ENCODE measurements at regions not wholly inside any gene's neighbourhood (a gene's known extent, or its start where the extent isn't known, plus 50 kb on each side); places are given as distances from the start of the nearest gene placed in this dataset.

DNA sequence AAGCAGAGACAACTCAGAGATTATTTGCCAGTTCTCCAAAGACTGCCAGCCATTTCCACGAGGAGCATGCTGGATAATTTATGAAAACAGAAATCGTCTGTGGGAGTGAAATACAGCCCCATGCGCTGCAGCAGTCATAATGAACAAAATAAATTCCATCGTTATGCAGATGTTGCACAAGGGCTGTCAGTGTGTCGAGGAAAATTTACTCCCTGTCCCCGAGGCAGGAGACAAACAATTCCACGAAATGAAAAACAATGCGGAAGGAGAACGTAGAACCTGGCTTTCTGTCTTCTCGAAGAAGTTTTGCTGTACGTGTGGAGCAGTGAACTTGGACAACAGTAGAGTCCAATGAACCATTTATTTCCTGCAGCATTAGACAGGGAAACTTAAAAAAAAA lies 399.4 kb downstream of the CD83 start:
- TF ChIP-seq ZNF114 (CRISPR knock-in tag; IDR thresholded peaks at IDR 0.05): no peak
- Histone ChIP-seq H3K4me2 (no peak overlapping the region), H3K27ac (ENCODE audit: low read depth) (no peak overlapping the region), H3K36me3 (ENCODE audit: insufficient read depth) (no peaks in the 10 kb centered on the region), H3K27me3 (ENCODE audit: insufficient read depth) (no peaks in the 10 kb centered on the region), H3K4me1 (ENCODE audit: insufficient read depth) (peaks cover 3% of the 10 kb centered on the region; the same call in 1 of the 2 replicates), H3K79me2 (replicated peaks; ENCODE audit: insufficient read depth) (no peaks in the 10 kb centered on the region), H2AFZ (no peak overlapping the region), H3K9me2 (ENCODE audit: insufficient read depth) (peaks cover 20% of the 10 kb centered on the region), H4K20me1 (replicated peaks; ENCODE audit: insufficient read depth) (no peaks in the 10 kb centered on the region), H3F3A (replicated peaks; ENCODE audit: low read depth) (0 out of 2 replicates have a peak, but pooled peaks cover 3% of the 10 kb centered on the region), H3K4me3 (no peak overlapping the region)
- Mint-ChIP-seq H3K4me1 (peaks cover 9% of the 10 kb centered on the region; the same call in 2 of the 3 replicates), H3K36me3 (ENCODE audit: low read depth) (peaks cover 1% of the 10 kb centered on the region; the same call in 1 of the 3 replicates), H3K27me3 (ENCODE audit: insufficient read depth, low read depth, poor library complexity) (no peaks in the 10 kb centered on the region), H3K4me3 (no peak overlapping the region), H3K9me3 (peaks cover 4% of the 10 kb centered on the region; the same call in 1 of the 3 replicates), H3K27ac (no peak overlapping the region)
- ATAC-seq (no peak), DNase-seq (ENCODE audit: low spot score) (no peak)

DNA sequence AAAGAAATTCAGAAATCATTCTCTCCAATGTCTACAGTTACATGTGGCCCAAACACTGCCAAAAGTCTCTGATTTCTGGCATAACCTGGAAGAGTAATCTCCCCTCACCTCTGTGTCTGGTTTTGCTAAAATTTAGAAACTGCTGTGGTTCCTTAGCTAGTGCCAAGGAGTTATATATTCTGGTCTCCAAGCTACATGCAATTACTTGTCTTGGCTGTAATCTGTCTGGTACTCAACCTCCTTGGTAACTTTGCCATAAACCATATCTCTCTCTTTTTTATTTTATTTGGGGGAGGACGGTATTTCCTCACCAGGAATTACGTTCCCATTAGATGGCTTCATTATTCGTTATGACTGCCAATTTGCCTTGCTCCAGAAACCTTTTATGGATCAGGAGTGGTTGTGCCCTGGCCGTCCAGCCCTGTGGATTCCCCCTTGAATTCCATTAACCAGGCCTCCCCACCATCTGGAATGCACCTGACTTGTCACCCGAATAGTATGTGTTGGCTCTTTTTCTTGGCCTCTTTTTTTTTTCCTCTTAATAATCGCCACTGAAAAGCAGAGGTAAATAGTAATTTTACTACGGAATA lies 400.0 kb downstream of the CD83 start:
- DNase-seq (ENCODE audit: low spot score) (no peak), ATAC-seq (no peak)
- no peaks in the 10 kb centered on the region for H3K27me3 ChIP-seq (ENCODE audit: insufficient read depth)
- Mint-ChIP-seq H3K4me1 (peaks cover 9% of the 10 kb centered on the region; the same call in 2 of the 3 replicates), H3K36me3 (ENCODE audit: low read depth) (no peaks in the 10 kb centered on the region), H3K27me3 (ENCODE audit: insufficient read depth, low read depth, poor library complexity) (no peaks in the 10 kb centered on the region), H3K4me3 (no peak overlapping the region), H3K9me3 (0 out of 3 replicates have a peak, but pooled peaks cover 4% of the 10 kb centered on the region), H3K27ac (no peak overlapping the region)
- peaks cover 20% of the 10 kb centered on the region for H3K9me2 ChIP-seq (ENCODE audit: insufficient read depth)
- no peak overlapping the region for H3K27ac ChIP-seq (ENCODE audit: low read depth)
- peaks cover 3% of the 10 kb centered on the region; the same call in 1 of the 2 replicates for H3K4me1 ChIP-seq (ENCODE audit: insufficient read depth)
- no peaks in the 10 kb centered on the region for H4K20me1 ChIP-seq (replicated peaks; ENCODE audit: insufficient read depth)
- no peaks in the 10 kb centered on the region for H3K36me3 ChIP-seq (ENCODE audit: insufficient read depth)
- 0 out of 2 replicates have a peak, but pooled peaks cover 3% of the 10 kb centered on the region for H3F3A ChIP-seq (replicated peaks; ENCODE audit: low read depth)
- no peak overlapping the region for H3K4me3 ChIP-seq
- TF ChIP-seq, protein P1, sequence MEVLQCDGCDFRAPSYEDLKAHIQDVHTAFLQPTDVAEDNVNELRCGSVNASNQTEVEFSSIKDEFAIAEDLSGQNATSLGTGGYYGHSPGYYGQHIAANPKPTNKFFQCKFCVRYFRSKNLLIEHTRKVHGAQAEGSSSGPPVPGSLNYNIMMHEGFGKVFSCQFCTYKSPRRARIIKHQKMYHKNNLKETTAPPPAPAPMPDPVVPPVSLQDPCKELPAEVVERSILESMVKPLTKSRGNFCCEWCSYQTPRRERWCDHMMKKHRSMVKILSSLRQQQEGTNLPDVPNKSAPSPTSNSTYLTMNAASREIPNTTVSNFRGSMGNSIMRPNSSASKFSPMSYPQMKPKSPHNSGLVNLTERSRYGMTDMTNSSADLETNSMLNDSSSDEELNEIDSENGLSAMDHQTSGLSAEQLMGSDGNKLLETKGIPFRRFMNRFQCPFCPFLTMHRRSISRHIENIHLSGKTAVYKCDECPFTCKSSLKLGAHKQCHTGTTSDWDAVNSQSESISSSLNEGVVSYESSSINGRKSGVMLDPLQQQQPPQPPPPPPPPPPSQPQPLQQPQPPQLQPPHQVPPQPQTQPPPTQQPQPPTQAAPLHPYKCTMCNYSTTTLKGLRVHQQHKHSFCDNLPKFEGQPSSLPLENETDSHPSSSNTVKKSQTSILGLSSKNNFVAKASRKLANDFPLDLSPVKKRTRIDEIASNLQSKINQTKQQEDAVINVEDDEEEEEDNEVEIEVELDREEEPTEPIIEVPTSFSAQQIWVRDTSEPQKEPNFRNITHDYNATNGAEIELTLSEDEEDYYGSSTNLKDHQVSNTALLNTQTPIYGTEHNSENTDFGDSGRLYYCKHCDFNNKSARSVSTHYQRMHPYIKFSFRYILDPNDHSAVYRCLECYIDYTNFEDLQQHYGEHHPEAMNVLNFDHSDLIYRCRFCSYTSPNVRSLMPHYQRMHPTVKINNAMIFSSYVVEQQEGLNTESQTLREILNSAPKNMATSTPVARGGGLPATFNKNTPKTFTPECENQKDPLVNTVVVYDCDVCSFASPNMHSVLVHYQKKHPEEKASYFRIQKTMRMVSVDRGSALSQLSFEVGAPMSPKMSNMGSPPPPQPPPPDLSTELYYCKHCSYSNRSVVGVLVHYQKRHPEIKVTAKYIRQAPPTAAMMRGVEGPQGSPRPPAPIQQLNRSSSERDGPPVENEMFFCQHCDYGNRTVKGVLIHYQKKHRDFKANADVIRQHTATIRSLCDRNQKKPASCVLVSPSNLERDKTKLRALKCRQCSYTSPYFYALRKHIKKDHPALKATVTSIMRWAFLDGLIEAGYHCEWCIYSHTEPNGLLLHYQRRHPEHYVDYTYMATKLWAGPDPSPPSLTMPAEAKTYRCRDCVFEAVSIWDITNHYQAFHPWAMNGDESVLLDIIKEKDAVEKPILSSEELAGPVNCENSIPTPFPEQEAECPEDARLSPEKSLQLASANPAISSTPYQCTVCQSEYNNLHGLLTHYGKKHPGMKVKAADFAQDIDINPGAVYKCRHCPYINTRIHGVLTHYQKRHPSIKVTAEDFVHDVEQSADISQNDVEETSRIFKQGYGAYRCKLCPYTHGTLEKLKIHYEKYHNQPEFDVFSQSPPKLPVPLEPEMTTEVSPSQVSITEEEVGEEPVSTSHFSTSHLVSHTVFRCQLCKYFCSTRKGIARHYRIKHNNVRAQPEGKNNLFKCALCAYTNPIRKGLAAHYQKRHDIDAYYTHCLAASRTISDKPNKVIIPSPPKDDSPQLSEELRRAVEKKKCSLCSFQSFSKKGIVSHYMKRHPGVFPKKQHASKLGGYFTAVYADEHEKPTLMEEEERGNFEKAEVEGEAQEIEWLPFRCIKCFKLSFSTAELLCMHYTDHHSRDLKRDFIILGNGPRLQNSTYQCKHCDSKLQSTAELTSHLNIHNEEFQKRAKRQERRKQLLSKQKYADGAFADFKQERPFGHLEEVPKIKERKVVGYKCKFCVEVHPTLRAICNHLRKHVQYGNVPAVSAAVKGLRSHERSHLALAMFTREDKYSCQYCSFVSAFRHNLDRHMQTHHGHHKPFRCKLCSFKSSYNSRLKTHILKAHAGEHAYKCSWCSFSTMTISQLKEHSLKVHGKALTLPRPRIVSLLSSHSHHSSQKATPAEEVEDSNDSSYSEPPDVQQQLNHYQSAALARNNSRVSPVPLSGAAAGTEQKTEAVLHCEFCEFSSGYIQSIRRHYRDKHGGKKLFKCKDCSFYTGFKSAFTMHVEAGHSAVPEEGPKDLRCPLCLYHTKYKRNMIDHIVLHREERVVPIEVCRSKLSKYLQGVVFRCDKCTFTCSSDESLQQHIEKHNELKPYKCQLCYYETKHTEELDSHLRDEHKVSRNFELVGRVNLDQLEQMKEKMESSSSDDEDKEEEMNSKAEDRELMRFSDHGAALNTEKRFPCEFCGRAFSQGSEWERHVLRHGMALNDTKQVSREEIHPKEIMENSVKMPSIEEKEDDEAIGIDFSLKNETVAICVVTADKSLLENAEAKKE (CRISPR knock-in tag; IDR thresholded peaks at IDR 0.05): no peak
- TF ChIP-seq POLR2AphosphoS5 (IDR thresholded peaks at IDR 0.05; ENCODE audit: low read depth): no peak
- TF ChIP-seq, protein P2, sequence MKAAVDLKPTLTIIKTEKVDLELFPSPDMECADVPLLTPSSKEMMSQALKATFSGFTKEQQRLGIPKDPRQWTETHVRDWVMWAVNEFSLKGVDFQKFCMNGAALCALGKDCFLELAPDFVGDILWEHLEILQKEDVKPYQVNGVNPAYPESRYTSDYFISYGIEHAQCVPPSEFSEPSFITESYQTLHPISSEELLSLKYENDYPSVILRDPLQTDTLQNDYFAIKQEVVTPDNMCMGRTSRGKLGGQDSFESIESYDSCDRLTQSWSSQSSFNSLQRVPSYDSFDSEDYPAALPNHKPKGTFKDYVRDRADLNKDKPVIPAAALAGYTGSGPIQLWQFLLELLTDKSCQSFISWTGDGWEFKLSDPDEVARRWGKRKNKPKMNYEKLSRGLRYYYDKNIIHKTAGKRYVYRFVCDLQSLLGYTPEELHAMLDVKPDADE (IDR thresholded peaks at IDR 0.05): no peak
- TF ChIP-seq STAT1 (IDR thresholded peaks at IDR 0.05; ENCODE audit: unreplicated experiment): no peak
- TF ChIP-seq NANOG (IDR thresholded peaks at IDR 0.05; ENCODE audit: borderline replicate concordance): no peak
- TF ChIP-seq ZNF331 (CRISPR knock-in tag; IDR thresholded peaks at IDR 0.05; ENCODE audit: low read depth): no peak
- no peak for TF ChIP-seq ZNF114 (CRISPR knock-in tag; IDR thresholded peaks at IDR 0.05)
- TF ChIP-seq, protein P3, sequence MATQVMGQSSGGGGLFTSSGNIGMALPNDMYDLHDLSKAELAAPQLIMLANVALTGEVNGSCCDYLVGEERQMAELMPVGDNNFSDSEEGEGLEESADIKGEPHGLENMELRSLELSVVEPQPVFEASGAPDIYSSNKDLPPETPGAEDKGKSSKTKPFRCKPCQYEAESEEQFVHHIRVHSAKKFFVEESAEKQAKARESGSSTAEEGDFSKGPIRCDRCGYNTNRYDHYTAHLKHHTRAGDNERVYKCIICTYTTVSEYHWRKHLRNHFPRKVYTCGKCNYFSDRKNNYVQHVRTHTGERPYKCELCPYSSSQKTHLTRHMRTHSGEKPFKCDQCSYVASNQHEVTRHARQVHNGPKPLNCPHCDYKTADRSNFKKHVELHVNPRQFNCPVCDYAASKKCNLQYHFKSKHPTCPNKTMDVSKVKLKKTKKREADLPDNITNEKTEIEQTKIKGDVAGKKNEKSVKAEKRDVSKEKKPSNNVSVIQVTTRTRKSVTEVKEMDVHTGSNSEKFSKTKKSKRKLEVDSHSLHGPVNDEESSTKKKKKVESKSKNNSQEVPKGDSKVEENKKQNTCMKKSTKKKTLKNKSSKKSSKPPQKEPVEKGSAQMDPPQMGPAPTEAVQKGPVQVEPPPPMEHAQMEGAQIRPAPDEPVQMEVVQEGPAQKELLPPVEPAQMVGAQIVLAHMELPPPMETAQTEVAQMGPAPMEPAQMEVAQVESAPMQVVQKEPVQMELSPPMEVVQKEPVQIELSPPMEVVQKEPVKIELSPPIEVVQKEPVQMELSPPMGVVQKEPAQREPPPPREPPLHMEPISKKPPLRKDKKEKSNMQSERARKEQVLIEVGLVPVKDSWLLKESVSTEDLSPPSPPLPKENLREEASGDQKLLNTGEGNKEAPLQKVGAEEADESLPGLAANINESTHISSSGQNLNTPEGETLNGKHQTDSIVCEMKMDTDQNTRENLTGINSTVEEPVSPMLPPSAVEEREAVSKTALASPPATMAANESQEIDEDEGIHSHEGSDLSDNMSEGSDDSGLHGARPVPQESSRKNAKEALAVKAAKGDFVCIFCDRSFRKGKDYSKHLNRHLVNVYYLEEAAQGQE (IDR thresholded peaks at IDR 0.05; ENCODE audit: unreplicated experiment): no peak
- no peak overlapping the region for H3K4me2 ChIP-seq
- no peak overlapping the region for H2AFZ ChIP-seq
- H3K79me2 ChIP-seq (replicated peaks; ENCODE audit: insufficient read depth): no peaks in the 10 kb centered on the region
